ENCODE measurements at regions not wholly inside any gene's neighbourhood (a gene's known extent, or its start where the extent isn't known, plus 50 kb on each side); places are given as distances from the start of the nearest gene placed in this dataset.

DNA sequence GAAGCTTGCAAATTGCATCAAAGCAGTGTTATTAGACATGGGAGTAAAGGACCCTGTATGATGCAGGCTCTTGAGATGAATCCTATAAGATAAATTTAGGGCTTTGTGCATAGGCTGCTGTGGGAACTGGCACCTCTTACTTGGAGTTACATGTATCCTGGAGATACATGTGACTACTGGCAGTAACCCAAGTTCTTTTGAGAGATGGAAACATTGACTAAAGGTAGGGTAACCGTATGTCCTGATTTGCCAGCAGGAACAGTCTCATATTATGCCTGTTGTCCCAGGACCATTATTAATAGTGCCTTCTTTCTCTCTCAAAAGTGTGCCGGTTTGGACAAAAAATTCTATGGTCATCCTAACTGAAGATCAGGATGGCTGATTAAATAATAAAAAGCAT lies 195.4 kb downstream of the LACC1 start:
- TF ChIP-seq POLR2A (IDR thresholded peaks at IDR 0.05), result no peak
- TF ChIP-seq, protein P1, sequence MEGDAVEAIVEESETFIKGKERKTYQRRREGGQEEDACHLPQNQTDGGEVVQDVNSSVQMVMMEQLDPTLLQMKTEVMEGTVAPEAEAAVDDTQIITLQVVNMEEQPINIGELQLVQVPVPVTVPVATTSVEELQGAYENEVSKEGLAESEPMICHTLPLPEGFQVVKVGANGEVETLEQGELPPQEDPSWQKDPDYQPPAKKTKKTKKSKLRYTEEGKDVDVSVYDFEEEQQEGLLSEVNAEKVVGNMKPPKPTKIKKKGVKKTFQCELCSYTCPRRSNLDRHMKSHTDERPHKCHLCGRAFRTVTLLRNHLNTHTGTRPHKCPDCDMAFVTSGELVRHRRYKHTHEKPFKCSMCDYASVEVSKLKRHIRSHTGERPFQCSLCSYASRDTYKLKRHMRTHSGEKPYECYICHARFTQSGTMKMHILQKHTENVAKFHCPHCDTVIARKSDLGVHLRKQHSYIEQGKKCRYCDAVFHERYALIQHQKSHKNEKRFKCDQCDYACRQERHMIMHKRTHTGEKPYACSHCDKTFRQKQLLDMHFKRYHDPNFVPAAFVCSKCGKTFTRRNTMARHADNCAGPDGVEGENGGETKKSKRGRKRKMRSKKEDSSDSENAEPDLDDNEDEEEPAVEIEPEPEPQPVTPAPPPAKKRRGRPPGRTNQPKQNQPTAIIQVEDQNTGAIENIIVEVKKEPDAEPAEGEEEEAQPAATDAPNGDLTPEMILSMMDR (IDR thresholded peaks at IDR 0.05), result no peak
- TF ChIP-seq POLR2AphosphoS5 (IDR thresholded peaks at IDR 0.05), result no peak
